ENCODE measurements at regions not wholly inside any gene's neighbourhood (a gene's known extent, or its start where the extent isn't known, plus 50 kb on each side); places are given as distances from the start of the nearest gene placed in this dataset.

GRCh38 chr6:21348146-21348503, 245.4 kb upstream of the SOX4 start:
- H3K36me3 ChIP-seq, result no peaks in the 10 kb centered on the region
- no peaks in the 10 kb centered on the region for H3K4me1 ChIP-seq
- WGBS, 2 donors (ENCODE audit: low coverage in 1 of 2), result 85 to 89% methylated on average over 3 to 4 of the region's 7 CpGs
- TF ChIP-seq POLR2A (IDR thresholded peaks at IDR 0.05) (no peak), POLR2AphosphoS5 (IDR thresholded peaks at IDR 0.05) (no peak), EP300 (IDR thresholded peaks at IDR 0.05) (no peak)
- TF ChIP-seq, protein P1, sequence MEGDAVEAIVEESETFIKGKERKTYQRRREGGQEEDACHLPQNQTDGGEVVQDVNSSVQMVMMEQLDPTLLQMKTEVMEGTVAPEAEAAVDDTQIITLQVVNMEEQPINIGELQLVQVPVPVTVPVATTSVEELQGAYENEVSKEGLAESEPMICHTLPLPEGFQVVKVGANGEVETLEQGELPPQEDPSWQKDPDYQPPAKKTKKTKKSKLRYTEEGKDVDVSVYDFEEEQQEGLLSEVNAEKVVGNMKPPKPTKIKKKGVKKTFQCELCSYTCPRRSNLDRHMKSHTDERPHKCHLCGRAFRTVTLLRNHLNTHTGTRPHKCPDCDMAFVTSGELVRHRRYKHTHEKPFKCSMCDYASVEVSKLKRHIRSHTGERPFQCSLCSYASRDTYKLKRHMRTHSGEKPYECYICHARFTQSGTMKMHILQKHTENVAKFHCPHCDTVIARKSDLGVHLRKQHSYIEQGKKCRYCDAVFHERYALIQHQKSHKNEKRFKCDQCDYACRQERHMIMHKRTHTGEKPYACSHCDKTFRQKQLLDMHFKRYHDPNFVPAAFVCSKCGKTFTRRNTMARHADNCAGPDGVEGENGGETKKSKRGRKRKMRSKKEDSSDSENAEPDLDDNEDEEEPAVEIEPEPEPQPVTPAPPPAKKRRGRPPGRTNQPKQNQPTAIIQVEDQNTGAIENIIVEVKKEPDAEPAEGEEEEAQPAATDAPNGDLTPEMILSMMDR (IDR thresholded peaks at IDR 0.05), result no peak
- no peak for ATAC-seq
- no peaks in the 10 kb centered on the region for H3K27me3 ChIP-seq
- H3K9me3 ChIP-seq, result no peaks in the 10 kb centered on the region
- no peak overlapping the region for H3K27ac ChIP-seq
- no peak overlapping the region for H3K4me3 ChIP-seq

- H3K9me3 ChIP-seq, result no peaks in the 10 kb centered on the region
- H3K4me1 ChIP-seq, result no peaks in the 10 kb centered on the region
- 49 to 56% methylated on average over 2 to 4 of the region's 7 CpGs for WGBS, 2 donors (ENCODE audit: low coverage in 1 of 2)
- H3K27ac ChIP-seq, result no peak overlapping the region
- TF ChIP-seq, protein P1 (IDR thresholded peaks at IDR 0.05), result no peak
- TF ChIP-seq EP300 (IDR thresholded peaks at IDR 0.05) (no peak), POLR2A (IDR thresholded peaks at IDR 0.05) (no peak), POLR2AphosphoS5 (IDR thresholded peaks at IDR 0.05) (no peak)
- H3K4me3 ChIP-seq, result no peak overlapping the region
- no peak for ATAC-seq
- H3K36me3 ChIP-seq, result no peaks in the 10 kb centered on the region
- no peaks in the 10 kb centered on the region for H3K27me3 ChIP-seq
Observed at GRCh38 chr6:21348504-21349195, 244.9 kb upstream of the SOX4 start.

DNA sequence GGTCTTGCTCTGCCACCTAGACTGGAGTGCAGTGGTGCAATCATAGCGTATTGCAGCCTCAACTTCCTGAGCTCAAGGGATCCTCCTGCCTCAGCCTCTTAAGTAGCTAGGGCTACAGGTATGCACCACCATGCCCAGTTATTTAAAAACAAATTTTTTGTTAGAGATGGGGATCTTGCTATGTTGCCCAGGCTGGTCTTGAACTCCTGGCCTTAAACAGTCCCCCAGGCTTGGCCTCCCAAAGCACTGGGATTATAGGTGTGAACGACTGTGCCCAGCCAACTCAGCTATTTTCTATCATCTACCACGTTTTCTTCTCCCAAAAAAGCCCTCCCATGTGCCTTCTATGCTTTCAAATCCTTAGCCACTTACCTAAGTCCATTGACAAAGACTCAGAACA, 243.7 kb upstream of the SOX4 start:
- TF ChIP-seq, protein P1 (IDR thresholded peaks at IDR 0.05), result no peak
- TF ChIP-seq POLR2A (IDR thresholded peaks at IDR 0.05), result no peak
- TF ChIP-seq EP300 (IDR thresholded peaks at IDR 0.05), result no peak
- Histone ChIP-seq H3K4me1 (no peaks in the 10 kb centered on the region), H3K9me3 (no peaks in the 10 kb centered on the region), H3K36me3 (no peaks in the 10 kb centered on the region), H3K27ac (no peak overlapping the region), H3K27me3 (no peaks in the 10 kb centered on the region), H3K4me3 (no peak overlapping the region)
- WGBS, 2 donors (ENCODE audit: low coverage in 1 of 2), result 87 to 100% methylated on average over 1 to 3 of the region's 3 CpGs
- no peak for ATAC-seq

GRCh38 chr6:21350926-21351325, 242.6 kb upstream of the SOX4 start:
- H3K27ac ChIP-seq, result no peak overlapping the region
- no peak for TF ChIP-seq EP300 (IDR thresholded peaks at IDR 0.05)
- TF ChIP-seq, protein P1 (IDR thresholded peaks at IDR 0.05), result no peak
- TF ChIP-seq POLR2AphosphoS5 (IDR thresholded peaks at IDR 0.05), result no peak
- TF ChIP-seq POLR2A (IDR thresholded peaks at IDR 0.05), result no peak
- no peaks in the 10 kb centered on the region for H3K4me1 ChIP-seq
- no peak overlapping the region for H3K4me3 ChIP-seq
- 87 to 88% methylated on average over 5 of the region's 5 CpGs for WGBS, 2 donors (ENCODE audit: low coverage in 1 of 2)
- no peaks in the 10 kb centered on the region for H3K36me3 ChIP-seq
- no peak for ATAC-seq
- H3K27me3 ChIP-seq, result no peaks in the 10 kb centered on the region
- no peaks in the 10 kb centered on the region for H3K9me3 ChIP-seq

- no peak for TF ChIP-seq EP300 (IDR thresholded peaks at IDR 0.05)
- TF ChIP-seq, protein P1 (IDR thresholded peaks at IDR 0.05), result no peak
- no peak for TF ChIP-seq POLR2A (IDR thresholded peaks at IDR 0.05)
- TF ChIP-seq POLR2AphosphoS5 (IDR thresholded peaks at IDR 0.05), result no peak
- H3K4me1 ChIP-seq, result no peaks in the 10 kb centered on the region
- no peaks in the 10 kb centered on the region for H3K27me3 ChIP-seq
- no peak for ATAC-seq
- H3K9me3 ChIP-seq, result no peaks in the 10 kb centered on the region
- H3K36me3 ChIP-seq, result no peaks in the 10 kb centered on the region
- H3K27ac ChIP-seq, result no peak overlapping the region
- H3K4me3 ChIP-seq, result no peak overlapping the region
- WGBS, 2 donors (ENCODE audit: low coverage in 1 of 2), result 82 to 100% methylated on average over 1 to 2 of the region's 2 CpGs
Observed at GRCh38 chr6:21352131-21352530, 241.4 kb upstream of the SOX4 start.
